GM18907 (cell line): ENCODE measurements at regions not wholly inside any gene's neighbourhood (a gene's known extent, or its start where the extent isn't known, plus 50 kb on each side); places are given as distances from the start of the nearest gene placed in this dataset.

Source experiments
- ATAC-seq: cut with Tn5 transposase; IDR thresholded peaks from one replicate; pipeline ENCODE4 v1.9.1; 2021; ENCODE audit warnings: mild to moderate bottlenecking, moderate library complexity; ENCODE audit not compliant: unreplicated experiment

- ATAC-seq, result no peak
Observed at GRCh38 chr3:137201066-137201465, 243.3 kb downstream of the IL20RB start.

DNA sequence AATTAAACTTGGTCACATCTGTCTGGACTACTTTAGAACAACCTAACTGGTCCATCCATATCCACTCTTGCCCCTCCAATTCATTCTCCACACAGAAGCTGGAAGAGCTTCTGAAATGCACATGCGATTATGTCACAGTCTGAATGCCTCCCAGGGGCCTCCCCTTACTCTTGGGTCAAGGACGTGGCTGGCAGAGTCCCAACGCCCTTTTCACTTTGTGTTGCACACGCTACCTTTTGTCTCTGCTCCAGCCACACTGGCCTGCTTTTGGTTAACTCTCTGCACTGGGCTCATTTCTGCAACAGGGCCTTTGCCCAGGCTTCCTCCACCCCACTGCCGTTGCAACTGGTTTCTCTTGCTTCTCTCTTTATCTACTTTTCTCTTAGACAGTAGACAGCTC is 245.2 kb downstream of the IL20RB start:
- no peak for ATAC-seq

- no peak for ATAC-seq
Observed at GRCh38 chr3:137204409-137204808, 246.6 kb downstream of the IL20RB start.

- no peak for ATAC-seq
Observed at GRCh38 chr3:137205394-137206045, 247.7 kb downstream of the IL20RB start.

GRCh38 chr3:137207616-137208015 is 249.8 kb downstream of the IL20RB start:
- no peak for ATAC-seq

DNA sequence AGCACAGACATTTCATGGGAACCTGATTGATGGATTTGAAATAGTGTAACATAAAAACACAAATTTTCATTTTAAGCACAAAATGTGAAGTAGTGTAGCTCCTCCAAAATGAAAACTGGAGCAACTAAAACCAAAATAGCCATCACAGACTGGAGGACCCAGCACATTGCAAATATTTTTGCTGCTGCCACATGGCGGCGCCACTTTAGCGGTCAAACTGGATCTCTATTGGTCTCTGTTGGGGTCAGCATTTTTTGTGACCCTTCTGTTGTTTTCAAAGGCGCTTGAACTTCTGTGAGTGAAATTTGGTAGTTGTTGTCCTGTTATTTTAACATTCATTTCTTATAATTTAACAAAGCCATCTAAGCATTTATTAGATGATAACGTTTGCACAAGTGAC is 259.9 kb downstream of the IL20RB start:
- ATAC-seq, result no peak

GRCh38 chr3:137219801-137220445 is 262.1 kb downstream of the IL20RB start:
- no peak for ATAC-seq

DNA sequence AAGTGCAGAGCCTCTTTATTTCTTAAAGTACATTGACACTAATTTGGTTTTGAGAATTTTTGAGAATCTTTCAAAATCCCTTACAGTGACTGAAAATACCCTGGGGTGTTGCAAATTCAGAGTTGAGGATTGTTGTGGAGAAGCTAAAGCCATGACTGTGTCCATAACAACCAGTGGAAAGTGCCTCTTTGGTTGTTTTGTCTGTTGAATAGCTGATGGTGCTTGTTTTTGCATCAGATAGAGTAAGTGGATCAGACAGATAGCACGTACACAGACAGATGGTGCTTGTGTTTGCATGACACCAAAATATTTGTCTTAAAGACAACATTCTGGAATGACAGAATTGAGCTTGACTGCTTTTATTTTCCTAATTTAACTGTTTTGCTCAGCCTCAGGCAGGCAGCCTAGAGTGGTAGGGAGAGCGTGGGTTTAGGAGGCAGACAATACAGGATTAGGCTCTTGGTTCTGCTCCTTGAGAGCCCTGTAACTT is 265.0 kb downstream of the IL20RB start:
- no peak for ATAC-seq

DNA sequence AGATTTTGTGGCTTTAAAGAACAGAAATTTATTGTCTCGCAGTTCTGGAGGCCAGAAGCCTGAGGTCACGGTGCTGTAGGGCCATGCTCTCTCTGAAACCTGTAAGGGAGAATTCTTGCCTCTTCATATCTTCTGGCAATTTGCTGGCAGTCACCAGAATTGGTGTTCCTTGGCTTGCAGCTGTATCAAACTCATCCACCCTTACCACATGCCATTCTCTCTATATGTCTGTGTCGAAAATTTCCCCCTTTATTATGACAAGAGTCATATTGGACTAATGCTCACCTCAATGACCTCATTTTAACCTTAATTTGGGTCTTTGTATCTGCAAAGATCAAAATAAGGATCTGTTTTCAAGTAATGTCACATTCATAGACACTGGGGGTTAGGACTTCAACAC is 266.7 kb downstream of the IL20RB start:
- no peak for ATAC-seq

DNA sequence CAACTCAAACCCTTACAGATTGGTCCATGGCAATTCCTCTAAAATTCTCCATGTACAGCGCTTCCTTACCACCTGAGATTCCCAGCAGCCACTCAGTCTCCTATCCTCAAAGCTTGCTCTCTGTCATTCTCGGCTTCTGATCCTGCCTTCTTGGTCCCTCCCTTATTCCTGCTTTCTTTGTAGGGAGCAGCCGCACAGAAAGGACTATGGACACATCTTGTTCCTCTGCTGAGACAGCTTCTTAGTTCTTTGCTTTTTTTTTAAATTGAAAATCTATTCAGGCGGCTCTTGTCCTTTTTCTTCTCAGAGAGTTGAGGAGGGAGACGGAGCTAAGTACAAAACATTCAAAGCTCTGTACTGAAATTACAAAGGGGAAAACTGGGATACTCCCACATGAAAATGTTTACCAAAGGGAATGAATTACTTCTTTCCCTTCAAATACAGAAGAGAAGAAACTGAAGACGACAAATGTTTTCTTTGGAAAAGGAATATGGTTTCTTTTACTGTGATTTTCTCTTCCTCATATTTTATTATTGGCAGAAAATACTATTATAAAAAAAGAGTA is 285.1 kb downstream of the IL20RB start:
- ATAC-seq, result no peak

GRCh38 chr3:137246491-137246890 is 288.7 kb downstream of the IL20RB start:
- no peak for ATAC-seq

GRCh38 chr3:137249311-137249940 is 291.6 kb downstream of the IL20RB start:
- ATAC-seq, result peak; percentile 53

GRCh38 chr3:137259089-137259488 is 301.3 kb downstream of the IL20RB start:
- no peak for ATAC-seq

GRCh38 chr3:137259701-137260100 is 301.9 kb downstream of the IL20RB start:
- no peak for ATAC-seq

- no peak for ATAC-seq
Observed at GRCh38 chr3:137264071-137264820, 306.5 kb downstream of the IL20RB start.

- ATAC-seq, result no peak
Observed at GRCh38 chr3:137264843-137265330, 307.1 kb downstream of the IL20RB start.

GRCh38 chr3:137282871-137283270 is 325.1 kb downstream of the IL20RB start:
- no peak for ATAC-seq

DNA sequence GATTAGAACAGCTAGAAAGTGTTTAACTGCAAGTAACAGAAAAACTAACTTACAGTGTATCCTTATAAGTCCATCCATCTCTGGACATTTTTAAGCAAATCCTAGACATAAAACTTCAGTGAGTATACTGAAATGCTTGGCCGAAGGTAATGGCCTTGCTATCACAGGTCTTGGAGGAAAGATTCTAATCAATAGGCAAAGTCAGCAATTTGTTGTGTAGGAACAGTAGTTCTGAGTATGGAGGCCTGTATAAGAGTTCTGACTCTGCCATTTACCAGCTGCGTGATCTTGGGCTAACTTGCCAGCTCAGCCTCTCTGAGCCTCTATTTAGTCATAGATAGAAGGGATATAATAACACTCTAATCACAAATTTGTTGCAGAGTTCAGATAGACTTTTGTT is 328.1 kb downstream of the IL20RB start:
- no peak for ATAC-seq

- no peak for ATAC-seq
Observed at GRCh38 chr3:137293086-137293485, 335.3 kb downstream of the IL20RB start.

DNA sequence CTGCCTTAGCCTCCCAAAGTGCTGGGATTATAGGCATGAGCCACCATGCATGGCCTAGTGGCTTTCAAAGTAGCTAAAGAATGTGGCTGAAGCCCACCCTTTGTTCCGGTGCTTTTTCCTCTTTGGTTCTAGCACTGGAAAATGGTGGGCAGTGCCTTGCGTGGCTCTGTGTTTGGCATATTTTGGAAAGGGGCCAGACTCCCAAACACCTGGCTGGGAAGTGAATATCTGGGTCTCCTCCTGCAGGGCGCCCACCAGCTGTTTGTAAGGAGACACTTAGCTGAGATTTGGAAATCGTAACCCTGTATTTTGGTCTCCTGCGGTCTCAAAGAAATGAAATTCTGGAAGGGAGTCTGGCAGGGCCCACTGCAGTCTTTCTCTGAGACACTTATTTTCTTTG is 336.4 kb downstream of the IL20RB start:
- no peak for ATAC-seq

DNA sequence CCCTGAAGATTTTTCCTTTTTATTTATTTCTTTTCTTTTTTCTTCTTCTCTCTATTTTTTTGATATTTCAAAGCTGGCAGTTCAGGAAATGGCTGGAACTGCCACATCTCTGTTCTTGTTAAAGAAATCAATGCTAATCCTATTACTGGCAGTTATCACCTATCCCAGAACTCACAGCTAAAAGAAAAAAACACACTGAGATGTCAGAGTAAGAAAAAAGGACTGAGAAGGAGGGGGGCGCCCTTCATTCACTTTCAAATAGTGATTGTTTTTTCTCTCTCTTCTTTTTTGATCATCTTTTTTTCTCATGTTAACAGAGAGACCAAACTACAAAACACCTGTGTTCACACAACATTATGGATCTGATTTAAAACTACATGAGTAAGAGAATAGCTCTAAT is 337.1 kb downstream of the IL20RB start:
- ATAC-seq, result no peak
